H1 (cell line): ENCODE measurements at regions not wholly inside any gene's neighbourhood (a gene's known extent, or its start where the extent isn't known, plus 50 kb on each side); places are given as distances from the start of the nearest gene placed in this dataset.

Experiments used
- CTCF ChIA-PET: fragments of 300-600 bp; sonication (Branson Sonifier 250); formaldehyde crosslinking; loops from one replicate; lab custom pipeline; 2021; ENCODE audit not compliant: partially characterized antibody; lab: Charles Lee
- POLR2A ChIA-PET: fragments of 300-600 bp; sonication (Branson Sonifier 250); formaldehyde crosslinking; loops from one replicate; lab custom pipeline; 2021; ENCODE audit warnings: inconsistent platforms; ENCODE audit not compliant: partially characterized antibody; lab: Charles Lee
- DNase-seq, 2 experiments: peaks; one replicate each; pipeline versions ENCODE4 v3.0.0 to v3.0.0-alpha.2; 2010 to 2022; ENCODE audit warnings: low spot score in 2 of 2, low read depth in 1 of 2, mixed read lengths in 1 of 2
- FAIRE-seq: peaks from 2 replicates; lab custom pipeline; 2011; peaks lifted over from hg19 to GRCh38; lab: Jason Lieb, UNC
- H2AFZ ChIP-seq: 2 replicates; pipeline ENCODE4 v1.8.1; 2012; ENCODE audit warnings: low read length, inconsistent platforms
- H2AK5ac ChIP-seq: 2 replicates; pipeline ENCODE4 v1.6.1; 2013; ENCODE audit warnings: low read depth, low read length
- H2BK120ac ChIP-seq: replicated peaks from 2 replicates; pipeline ENCODE3; 2013; ENCODE audit warnings: low read depth, low read length, inconsistent platforms
- H2BK12ac ChIP-seq: 2 replicates; pipeline ENCODE4 v1.6.1; 2013; ENCODE audit warnings: low read depth, low read length
- H2BK15ac ChIP-seq: 2 replicates; pipeline ENCODE4 v1.6.1; 2013; ENCODE audit warnings: low read length
- H2BK20ac ChIP-seq: 2 replicates; pipeline ENCODE4 v1.6.1; 2013; ENCODE audit warnings: low read length
- H2BK5ac ChIP-seq: 2 replicates; pipeline ENCODE4 v1.6.1; 2013; ENCODE audit warnings: low read depth, low read length
- H3K14ac ChIP-seq: 2 replicates; pipeline ENCODE4 v1.6.1; 2013; ENCODE audit warnings: inconsistent platforms; ENCODE audit not compliant: insufficient read length
- H3K18ac ChIP-seq: 2 replicates; pipeline ENCODE4 v1.6.1; 2013; ENCODE audit warnings: low read length; ENCODE audit errors: extremely low read depth
- H3K23ac ChIP-seq: 2 replicates; pipeline ENCODE4 v1.6.1; 2013; ENCODE audit warnings: inconsistent platforms; ENCODE audit not compliant: insufficient read length
- H3K23me2 ChIP-seq: 2 replicates; pipeline ENCODE4 v1.6.1; 2013; ENCODE audit warnings: low read depth, low read length
- H3K27ac ChIP-seq: 2 replicates; pipeline ENCODE4 v1.6.1; 2011; ENCODE audit warnings: low read depth, low read length, inconsistent platforms
- H3K27me3 ChIP-seq, 4 experiments: replicated peaks in 1 of 4; 1 replicate in 1 of 4; 2 replicates in 3 of 4; pipeline versions ENCODE4 v1.6.1 to v1.8.1; 2011 to 2013; ENCODE audit warnings: low read length in 3 of 4, mild to moderate bottlenecking in 3 of 4, inconsistent platforms in 2 of 4, mixed read lengths in 2 of 4, moderate library complexity in 1 of 4; ENCODE audit not compliant: control insufficient read depth in 3 of 4, insufficient read depth in 3 of 4; ENCODE audit errors: extremely low read depth in 1 of 4
- H3K36me3 ChIP-seq, 4 experiments: 2 replicates each; pipeline versions ENCODE4 v1.6.1 to v1.8.1; 2011 to 2013; ENCODE audit warnings: mild to moderate bottlenecking in 4 of 4, low read length in 3 of 4, moderate library complexity in 2 of 4, control low read depth in 1 of 4, inconsistent platforms in 1 of 4; ENCODE audit not compliant: insufficient read depth in 4 of 4, control insufficient read depth in 2 of 4
- H3K4ac ChIP-seq: replicated peaks from 2 replicates; pipeline ENCODE3; 2013; ENCODE audit warnings: low read length, low read depth, mixed read lengths, inconsistent platforms; ENCODE audit not compliant: insufficient read length
- H3K4me1 ChIP-seq, 4 experiments: replicated peaks in 1 of 4; 1 replicate in 1 of 4; 2 replicates in 3 of 4; pipeline versions ENCODE4 v1.6.1 to v1.8.1; 2011 to 2013; ENCODE audit warnings: low read length in 3 of 4, inconsistent platforms in 2 of 4, mixed read lengths in 1 of 4; ENCODE audit not compliant: insufficient read depth in 4 of 4, control insufficient read depth in 3 of 4
- H3K4me2 ChIP-seq, 2 experiments: 2 replicates each; pipeline versions ENCODE4 v1.6.1 to v1.8.1; 2011 to 2013; ENCODE audit warnings: low read depth in 2 of 2, low read length in 2 of 2, control low read depth in 1 of 2, inconsistent platforms in 1 of 2, mild to moderate bottlenecking in 1 of 2; ENCODE audit not compliant: insufficient read depth in 1 of 2
- H3K4me3 ChIP-seq, 4 experiments: fragments of 200-600, 300-600 bp in 1 of 4; sonication (generic), shearing (Covaris generic), sonication (Bioruptor Twin) in 1 of 4; 2 replicates each; pipeline versions ENCODE4 v1.5.1 to v1.8.1; 2011 to 2016; ENCODE audit warnings: low read length in 4 of 4, low read depth in 3 of 4, control low read depth in 2 of 4, inconsistent platforms in 2 of 4, mild to moderate bottlenecking in 2 of 4, mixed read lengths in 1 of 4, moderate library complexity in 1 of 4; ENCODE audit not compliant: insufficient read depth in 2 of 4; ENCODE audit errors: extremely low read depth in 1 of 4
- H3K56ac ChIP-seq: replicated peaks from 2 replicates; pipeline ENCODE3; 2013; ENCODE audit warnings: low read depth, mild to moderate bottlenecking, mixed read lengths, low read length, inconsistent platforms; ENCODE audit not compliant: insufficient read length
- H3K79me1 ChIP-seq: 2 replicates; pipeline ENCODE4 v1.6.1; 2013; ENCODE audit warnings: low read depth, low read length, control low read depth
- H3K79me2 ChIP-seq, 2 experiments: 2 replicates each; pipeline versions ENCODE4 v1.6.1 to v1.8.1; 2012 to 2013; ENCODE audit warnings: low read length in 2 of 2, mild to moderate bottlenecking in 2 of 2, inconsistent platforms in 1 of 2; ENCODE audit not compliant: insufficient read depth in 2 of 2, control insufficient read depth in 1 of 2
- H3K9ac ChIP-seq, 4 experiments: replicated peaks in 1 of 4; 1 replicate in 1 of 4; 2 replicates in 3 of 4; pipeline versions ENCODE4 v1.6.1 to v1.8.1; 2011 to 2013; ENCODE audit warnings: low read depth in 3 of 4, low read length in 3 of 4, control low read depth in 2 of 4, mild to moderate bottlenecking in 2 of 4, moderate library complexity in 2 of 4, inconsistent platforms in 1 of 4; ENCODE audit errors: extremely low read depth in 1 of 4
- H3K9me3 ChIP-seq, 2 experiments: 2 replicates each; pipeline versions ENCODE4 v1.6.1 to v1.8.1; 2012 to 2013; ENCODE audit warnings: mild to moderate bottlenecking in 2 of 2, moderate library complexity in 2 of 2, control low read depth in 1 of 2, inconsistent platforms in 1 of 2, low read depth in 1 of 2, low read length in 1 of 2, mixed read lengths in 1 of 2; ENCODE audit not compliant: insufficient read depth in 2 of 2
- H4K20me1 ChIP-seq, 2 experiments: replicated peaks in 1 of 2; 2 replicates each; pipeline versions ENCODE3 to v1.8.1; 2011 to 2013; ENCODE audit warnings: inconsistent platforms in 2 of 2, low read length in 2 of 2, mild to moderate bottlenecking in 1 of 2; ENCODE audit not compliant: insufficient read depth in 2 of 2, control insufficient read depth in 1 of 2
- H4K5ac ChIP-seq: 2 replicates; pipeline ENCODE4 v1.6.1; 2013; ENCODE audit warnings: low read length, low read depth, mixed read lengths, inconsistent platforms; ENCODE audit not compliant: insufficient read length
- H4K8ac ChIP-seq: 2 replicates; pipeline ENCODE4 v1.8.0; 2013; ENCODE audit warnings: mild to moderate bottlenecking, moderate library complexity, low read length, inconsistent platforms; ENCODE audit not compliant: insufficient read depth; ENCODE audit errors: extremely low read depth
- H4K91ac ChIP-seq: replicated peaks from 2 replicates; pipeline ENCODE3; 2013; ENCODE audit warnings: low read length, mixed read lengths, inconsistent platforms; ENCODE audit not compliant: insufficient read length
- CTBP2 ChIP-seq: IDR thresholded peaks from 2 replicates; pipeline ENCODE4 v1.7.0; 2011; ENCODE audit warnings: borderline replicate concordance, mild to moderate bottlenecking, moderate library complexity, mixed read lengths, low read length; ENCODE audit not compliant: insufficient read depth, insufficient read length
- CTCF ChIP-seq, 3 experiments: IDR thresholded peaks; 1 replicate in 2 of 3; 2 replicates in 1 of 3; pipeline versions ENCODE4 v1.5.1 to v1.6.1; 2011; ENCODE audit warnings: low read length in 3 of 3, mild to moderate bottlenecking in 3 of 3, inconsistent platforms in 2 of 3, low read depth in 1 of 3, moderate library complexity in 1 of 3; ENCODE audit not compliant: insufficient read depth in 1 of 3; ENCODE audit errors: control extremely low read depth in 1 of 3
- GTF2F1 ChIP-seq: IDR thresholded peaks from 2 replicates; pipeline ENCODE4 v1.6.1; 2012; ENCODE audit warnings: low read depth, low read length, improper control_type of control experiment, borderline replicate concordance
- WGBS, 2 experiments: shearing (Covaris generic) in 1 of 2; methylation state at CpG; one replicate each; pipeline versions ENCODE4 v1.1.6 to v1.1.7; 2013 to 2015; ENCODE audit warnings: low lambda C conversion rate in 2 of 2, mixed read lengths in 2 of 2, inconsistent platforms in 1 of 2, low coverage in 1 of 2, missing lambda C conversion rate in 1 of 2; ENCODE audit not compliant: insufficient replicate concordance in 2 of 2, insufficient coverage in 1 of 2, insufficient read length in 1 of 2; ENCODE audit errors: extremely low coverage in 1 of 2, missing lambda C conversion rate in 1 of 2; 5-methylcytosine and 5-hydroxymethylcytosine counted together

GRCh38 chr5:159417170-159417569, 86.9 kb upstream of the IL12B start:
- no peak overlapping the region for H3K27ac ChIP-seq
- H2BK120ac ChIP-seq: no peak overlapping the region
- H4K5ac ChIP-seq: no peak overlapping the region
- H3K23ac ChIP-seq: no peak overlapping the region
- FAIRE-seq: no peak
- no peak overlapping the region for H3K4me3 ChIP-seq
- H4K20me1 ChIP-seq: no peaks in the 10 kb centered on the region
- no peaks in the 10 kb centered on the region for H3K9me3 ChIP-seq
- no peak overlapping the region for H3K18ac ChIP-seq
- H3K79me2 ChIP-seq: no peaks in the 10 kb centered on the region
- no peak overlapping the region for H2BK12ac ChIP-seq
- DNase-seq: no peak
- no peak overlapping the region for H3K56ac ChIP-seq
- H3K14ac ChIP-seq: no peak overlapping the region
- H3K4me2 ChIP-seq: no peak overlapping the region
- H3K79me1 ChIP-seq: no peaks in the 10 kb centered on the region
- POLR2A ChIA-PET: no interaction called here
- TF ChIP-seq CTBP2: no peak
- no peak for TF ChIP-seq GTF2F1
- no peak for TF ChIP-seq CTCF (IDR thresholded peaks at IDR 0.05; ENCODE audit: control extremely low read depth in 1 of 3, insufficient read depth in 1 of 3, low read depth in 1 of 3, low read length in 3 of 3)
- TF ChIP-seq, all 59 proteins: peak for 0
- Histone ChIP-seq H3K4me1 (peaks cover 0 to 3% (median 3%) of the 10 kb centered on the region in 4 experiments; a peak in 3 of 7 replicates), H3K23me2 (no peaks in the 10 kb centered on the region), H3K36me3 (no peaks in the 10 kb centered on the region), H2AFZ (no peak overlapping the region), H3K27me3 (no peaks in the 10 kb centered on the region), H2BK15ac (no peak overlapping the region), H2BK20ac (no peak overlapping the region), H3K4ac (no peak overlapping the region), H2BK5ac (no peak overlapping the region), H4K91ac (no peak overlapping the region), H4K8ac (no peak overlapping the region), H2AK5ac (no peak overlapping the region), H3K9ac (no peak overlapping the region)
- WGBS, 2 experiments: 93% methylated on average over 4 of the region's 4 CpGs; no CpG with 5 or more reads in 1 of the 2 experiments
- CTCF ChIA-PET: no interaction called here
